ENCODE measurements at regions not wholly inside any gene's neighbourhood (a gene's known extent, or its start where the extent isn't known, plus 50 kb on each side); places are given as distances from the start of the nearest gene placed in this dataset.
"Not testable (repeated sequence)": the region's sequence is repeated elsewhere in the genome, so short reads cannot be mapped to it uniquely, and the experiment has no call there.

DNA sequence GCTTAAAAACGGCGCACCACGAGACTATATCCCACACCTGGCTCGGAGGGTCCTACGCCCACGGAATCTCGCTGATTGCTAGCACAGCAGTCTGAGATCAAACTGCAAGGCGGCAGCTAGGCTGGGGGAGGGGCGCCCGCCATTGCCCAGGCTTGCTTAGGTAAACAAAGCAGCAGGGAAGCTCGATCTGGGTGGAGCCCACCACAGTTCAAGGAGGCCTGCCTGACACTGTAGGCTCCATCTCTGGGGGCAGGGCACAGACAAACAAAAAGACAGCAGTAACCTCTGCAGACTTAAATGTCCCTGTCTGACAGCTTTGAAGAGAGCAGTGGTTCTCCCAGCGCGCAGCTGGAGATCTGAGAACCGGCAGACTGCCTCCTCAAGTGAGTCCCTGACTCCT lies 675.7 kb downstream of the SLITRK6 start:
- TF ChIP-seq, protein P1, sequence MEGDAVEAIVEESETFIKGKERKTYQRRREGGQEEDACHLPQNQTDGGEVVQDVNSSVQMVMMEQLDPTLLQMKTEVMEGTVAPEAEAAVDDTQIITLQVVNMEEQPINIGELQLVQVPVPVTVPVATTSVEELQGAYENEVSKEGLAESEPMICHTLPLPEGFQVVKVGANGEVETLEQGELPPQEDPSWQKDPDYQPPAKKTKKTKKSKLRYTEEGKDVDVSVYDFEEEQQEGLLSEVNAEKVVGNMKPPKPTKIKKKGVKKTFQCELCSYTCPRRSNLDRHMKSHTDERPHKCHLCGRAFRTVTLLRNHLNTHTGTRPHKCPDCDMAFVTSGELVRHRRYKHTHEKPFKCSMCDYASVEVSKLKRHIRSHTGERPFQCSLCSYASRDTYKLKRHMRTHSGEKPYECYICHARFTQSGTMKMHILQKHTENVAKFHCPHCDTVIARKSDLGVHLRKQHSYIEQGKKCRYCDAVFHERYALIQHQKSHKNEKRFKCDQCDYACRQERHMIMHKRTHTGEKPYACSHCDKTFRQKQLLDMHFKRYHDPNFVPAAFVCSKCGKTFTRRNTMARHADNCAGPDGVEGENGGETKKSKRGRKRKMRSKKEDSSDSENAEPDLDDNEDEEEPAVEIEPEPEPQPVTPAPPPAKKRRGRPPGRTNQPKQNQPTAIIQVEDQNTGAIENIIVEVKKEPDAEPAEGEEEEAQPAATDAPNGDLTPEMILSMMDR (IDR thresholded peaks at IDR 0.05), result not testable (repeated sequence)
- not testable (repeated sequence) for TF ChIP-seq POLR2A (IDR thresholded peaks at IDR 0.05)

Data from adrenal gland (tissue), 5 donors.